ENCODE measurements at regions not wholly inside any gene's neighbourhood (a gene's known extent, or its start where the extent isn't known, plus 50 kb on each side); places are given as distances from the start of the nearest gene placed in this dataset.
"Not testable (repeated sequence)": the region's sequence is repeated elsewhere in the genome, so short reads cannot be mapped to it uniquely, and the experiment has no call there.

- no peak for DNase-seq
These were observed 102.3 kb upstream of the NUPR2 start for GRCh38 chr7:56218510-56218909.

GRCh38 chr7:56213574-56213973 is 97.4 kb upstream of the NUPR2 start:
- DNase-seq, result no peak

GRCh38 chr7:56206420-56206819 is 90.2 kb upstream of the NUPR2 start:
- DNase-seq, result no peak

- DNase-seq, result no peak
These were observed 83.4 kb upstream of the NUPR2 start for GRCh38 chr7:56199639-56200038.

GRCh38 chr7:56196195-56196594 is 80.0 kb upstream of the NUPR2 start:
- not testable (repeated sequence) for DNase-seq

GRCh38 chr7:56188823-56189346 is 72.7 kb upstream of the NUPR2 start:
- no peak for DNase-seq

- no peak for DNase-seq
These were observed 72.2 kb upstream of the NUPR2 start for GRCh38 chr7:56188376-56188775.

- DNase-seq, result no peak
These were observed 64.8 kb upstream of the NUPR2 start for GRCh38 chr7:56181010-56181409.

- no peak for DNase-seq
These were observed 59.6 kb upstream of the NUPR2 start for GRCh38 chr7:56175771-56176170.

- no peak for DNase-seq
These were observed 58.9 kb upstream of the NUPR2 start for GRCh38 chr7:56174875-56175760.

- no peak for DNase-seq
These were observed 58.2 kb upstream of the NUPR2 start for GRCh38 chr7:56174346-56174874.
